ENCODE measurements at regions not wholly inside any gene's neighbourhood (a gene's known extent, or its start where the extent isn't known, plus 50 kb on each side); places are given as distances from the start of the nearest gene placed in this dataset.

DNA sequence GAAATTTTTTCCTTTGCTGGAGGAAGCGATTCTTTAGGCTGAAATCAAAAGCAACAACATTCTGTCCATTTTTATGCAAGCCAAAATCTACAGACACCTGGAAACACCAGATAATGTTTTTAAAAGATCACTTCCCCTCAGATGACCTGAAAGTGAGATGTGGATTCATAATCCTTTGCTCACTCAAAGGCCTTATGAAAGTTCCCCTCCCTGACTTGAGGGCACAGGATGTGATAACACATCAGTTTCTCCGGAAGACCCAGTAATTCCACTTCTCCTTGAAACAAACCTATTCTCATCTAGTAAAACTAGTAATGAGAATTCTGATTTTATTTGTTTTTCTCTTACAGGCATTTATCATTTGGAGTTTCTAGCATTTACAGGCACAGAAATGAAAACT lies 218.3 kb upstream of the RND3 start:
- Histone ChIP-seq H3K79me2 (ENCODE audit: control insufficient read depth, insufficient read depth, low read length) (no peaks in the 10 kb centered on the region), H3K9me3 (replicated peaks; ENCODE audit: control insufficient read depth, insufficient read depth, low read length) (no peaks in the 10 kb centered on the region), H3K4me1 (ENCODE audit: control insufficient read depth, extremely low read depth, insufficient read depth, low read length) (peaks cover 5% of the 10 kb centered on the region), H3K9me1 (replicated peaks; ENCODE audit: control insufficient read depth, extremely low read depth, insufficient read depth, low read length) (no peaks in the 10 kb centered on the region), H3K27me3 (ENCODE audit: control insufficient read depth in 2 of 2, insufficient read depth in 2 of 2, low read length in 2 of 2) (no peaks in the 10 kb centered on the region), H4K20me1 (replicated peaks; ENCODE audit: control insufficient read depth, extremely low read depth, insufficient read depth, low read length) (no peaks in the 10 kb centered on the region), H3K4me3 (replicated peaks in 1 of 3; ENCODE audit: insufficient read depth in 1 of 3, low read depth in 1 of 3, low read length in 3 of 3) (no peak overlapping the region), H3K9ac (replicated peaks; ENCODE audit: extremely low read depth, insufficient read depth, low read length) (no peak overlapping the region), H3K4me2 (ENCODE audit: insufficient read depth, low read length) (peak overlapping the region; percentile 4), H2AFZ (ENCODE audit: low read depth, low read length) (peak overlapping the region; percentile 15), H3K27ac (ENCODE audit: insufficient read depth, low read depth, low read length) (no peak overlapping the region), H3K36me3 (ENCODE audit: control insufficient read depth in 2 of 2, extremely low read depth in 1 of 2, insufficient read depth in 2 of 2, low read length in 2 of 2) (no peaks in the 10 kb centered on the region)
- BruUV-seq (replicated peaks): no TSS peak
- no peak for FAIRE-seq
- intact Hi-C loops (cut with micrococcal nuclease): no loop called here
- peak; percentile 65 for DNase-seq (ENCODE audit: low read depth, low spot score)
- ChIA-PET CTCF (interaction anchor here (1.7 kb wide), 1 partner anchor 24 kb away, joined by 5 read pairs; no protein-coding TSS in a partner anchor), POLR2A (no interaction called here)
- dilution Hi-C loops (cut with MboI; ENCODE audit: extremely low pct_ligation_motif_present, low sequenced_read_pairs): no loop called here
- TF ChIP-seq, protein P1, sequence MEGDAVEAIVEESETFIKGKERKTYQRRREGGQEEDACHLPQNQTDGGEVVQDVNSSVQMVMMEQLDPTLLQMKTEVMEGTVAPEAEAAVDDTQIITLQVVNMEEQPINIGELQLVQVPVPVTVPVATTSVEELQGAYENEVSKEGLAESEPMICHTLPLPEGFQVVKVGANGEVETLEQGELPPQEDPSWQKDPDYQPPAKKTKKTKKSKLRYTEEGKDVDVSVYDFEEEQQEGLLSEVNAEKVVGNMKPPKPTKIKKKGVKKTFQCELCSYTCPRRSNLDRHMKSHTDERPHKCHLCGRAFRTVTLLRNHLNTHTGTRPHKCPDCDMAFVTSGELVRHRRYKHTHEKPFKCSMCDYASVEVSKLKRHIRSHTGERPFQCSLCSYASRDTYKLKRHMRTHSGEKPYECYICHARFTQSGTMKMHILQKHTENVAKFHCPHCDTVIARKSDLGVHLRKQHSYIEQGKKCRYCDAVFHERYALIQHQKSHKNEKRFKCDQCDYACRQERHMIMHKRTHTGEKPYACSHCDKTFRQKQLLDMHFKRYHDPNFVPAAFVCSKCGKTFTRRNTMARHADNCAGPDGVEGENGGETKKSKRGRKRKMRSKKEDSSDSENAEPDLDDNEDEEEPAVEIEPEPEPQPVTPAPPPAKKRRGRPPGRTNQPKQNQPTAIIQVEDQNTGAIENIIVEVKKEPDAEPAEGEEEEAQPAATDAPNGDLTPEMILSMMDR (IDR thresholded peaks at IDR 0.05; ENCODE audit: extremely low read depth in 1 of 2, insufficient read depth in 1 of 2, low read depth in 1 of 2, low read length in 2 of 2): no peak
- peak; percentile 59 for TF ChIP-seq GATA2 (IDR thresholded peaks at IDR 0.05; ENCODE audit: insufficient read depth, insufficient read length, low read depth, low read length)
- TF ChIP-seq POLR2AphosphoS5 (IDR thresholded peaks at IDR 0.05; ENCODE audit: insufficient read depth, low read depth, low read length): no peak
- no peak for TF ChIP-seq JUN (IDR thresholded peaks at IDR 0.05; ENCODE audit: borderline replicate concordance, insufficient read depth, insufficient read length, low read depth)

DNA sequence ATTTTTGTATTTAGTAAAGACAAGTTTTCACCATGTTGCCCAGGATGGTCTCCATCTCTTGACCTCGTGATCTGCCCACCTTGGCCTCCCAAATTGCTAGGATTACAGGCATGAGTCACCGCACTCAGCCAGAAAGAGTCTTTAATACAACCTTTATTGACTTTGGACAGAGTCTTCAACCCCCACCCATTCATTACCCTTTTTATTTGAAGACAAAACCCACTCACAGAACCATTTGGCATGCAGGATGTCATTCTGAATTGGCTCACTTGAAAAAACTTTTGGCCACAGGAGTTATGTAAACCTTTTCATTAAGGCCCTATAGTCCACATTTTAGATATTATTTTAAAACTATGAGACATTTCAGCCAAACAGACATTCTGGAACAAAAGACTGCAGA lies 217.9 kb upstream of the RND3 start:
- no peak for TF ChIP-seq POLR2AphosphoS5 (IDR thresholded peaks at IDR 0.05; ENCODE audit: insufficient read depth, low read depth, low read length)
- no peak for TF ChIP-seq MYC (IDR thresholded peaks at IDR 0.05; ENCODE audit: low read depth, low read length)
- TF ChIP-seq JUN (IDR thresholded peaks at IDR 0.05; ENCODE audit: borderline replicate concordance, insufficient read depth, insufficient read length, low read depth): no peak
- TF ChIP-seq, protein P1 (IDR thresholded peaks at IDR 0.05; ENCODE audit: extremely low read depth in 1 of 2, insufficient read depth in 1 of 2, low read depth in 1 of 2, low read length in 2 of 2): no peak
- no peak for TF ChIP-seq MAX (IDR thresholded peaks at IDR 0.05; ENCODE audit: insufficient read depth, insufficient read length)
- TF ChIP-seq GATA2 (IDR thresholded peaks at IDR 0.05; ENCODE audit: insufficient read depth, insufficient read length, low read depth, low read length): no peak
- TF ChIP-seq POLR2A (IDR thresholded peaks at IDR 0.05; ENCODE audit: low read depth, low read length): no peak
- TF ChIP-seq FOS (IDR thresholded peaks at IDR 0.05; ENCODE audit: borderline replicate concordance, insufficient read depth, low read length): no peak
- no peak for TF ChIP-seq EZH2 (IDR thresholded peaks at IDR 0.05; ENCODE audit: borderline replicate concordance, low read depth, low read length, severe bottlenecking)
- no peaks in the 10 kb centered on the region for H4K20me1 ChIP-seq (replicated peaks; ENCODE audit: control insufficient read depth, extremely low read depth, insufficient read depth, low read length)
- H3K9me1 ChIP-seq (replicated peaks; ENCODE audit: control insufficient read depth, extremely low read depth, insufficient read depth, low read length): no peaks in the 10 kb centered on the region
- DNase-seq (ENCODE audit: low read depth, low spot score) (no peak), FAIRE-seq (no peak)
- no peaks in the 10 kb centered on the region for H3K27me3 ChIP-seq (ENCODE audit: control insufficient read depth in 2 of 2, insufficient read depth in 2 of 2, low read length in 2 of 2)
- BruUV-seq (replicated peaks): no TSS peak
- peak overlapping the region; percentile 15 for H2AFZ ChIP-seq (ENCODE audit: low read depth, low read length)
- CTCF ChIA-PET: no interaction called here
- H3K4me3 ChIP-seq (replicated peaks in 1 of 3; ENCODE audit: insufficient read depth in 1 of 3, low read depth in 1 of 3, low read length in 3 of 3): no peak overlapping the region
- H3K9me3 ChIP-seq (replicated peaks; ENCODE audit: control insufficient read depth, insufficient read depth, low read length): no peaks in the 10 kb centered on the region
- H3K9ac ChIP-seq (replicated peaks; ENCODE audit: extremely low read depth, insufficient read depth, low read length): no peak overlapping the region
- no peak overlapping the region for H3K27ac ChIP-seq (ENCODE audit: insufficient read depth, low read depth, low read length)
- intact Hi-C loops (cut with micrococcal nuclease): no loop called here
- H3K4me1 ChIP-seq (ENCODE audit: control insufficient read depth, extremely low read depth, insufficient read depth, low read length): peaks cover 5% of the 10 kb centered on the region
- dilution Hi-C loops (cut with MboI; ENCODE audit: extremely low pct_ligation_motif_present, low sequenced_read_pairs): no loop called here
- POLR2A ChIA-PET: no interaction called here
- peak overlapping the region; percentile 4 for H3K4me2 ChIP-seq (ENCODE audit: insufficient read depth, low read length)
- H3K79me2 ChIP-seq (ENCODE audit: control insufficient read depth, insufficient read depth, low read length): no peaks in the 10 kb centered on the region
- H3K36me3 ChIP-seq (ENCODE audit: control insufficient read depth in 2 of 2, extremely low read depth in 1 of 2, insufficient read depth in 2 of 2, low read length in 2 of 2): no peaks in the 10 kb centered on the region

Data from endothelial cell of umbilical vein (primary cell).